GM12875 (cell line): ENCODE measurements at regions not wholly inside any gene's neighbourhood (a gene's known extent, or its start where the extent isn't known, plus 50 kb on each side); places are given as distances from the start of the nearest gene placed in this dataset.

ENCODE experiments used
- H3K4me3 ChIP-seq: one replicate; pipeline ENCODE4 v1.5.1; 2011; ENCODE audit warnings: low read depth, low read length, control low read depth
- TF ChIP-seq, protein P1 (sequence below): IDR thresholded peaks from 2 replicates; pipeline ENCODE4 v1.5.1; 2011; ENCODE audit warnings: low read depth, mild to moderate bottlenecking, control low read depth, inconsistent platforms, low read length, moderate library complexity, borderline replicate concordance; ENCODE audit not compliant: insufficient read depth

DNA sequence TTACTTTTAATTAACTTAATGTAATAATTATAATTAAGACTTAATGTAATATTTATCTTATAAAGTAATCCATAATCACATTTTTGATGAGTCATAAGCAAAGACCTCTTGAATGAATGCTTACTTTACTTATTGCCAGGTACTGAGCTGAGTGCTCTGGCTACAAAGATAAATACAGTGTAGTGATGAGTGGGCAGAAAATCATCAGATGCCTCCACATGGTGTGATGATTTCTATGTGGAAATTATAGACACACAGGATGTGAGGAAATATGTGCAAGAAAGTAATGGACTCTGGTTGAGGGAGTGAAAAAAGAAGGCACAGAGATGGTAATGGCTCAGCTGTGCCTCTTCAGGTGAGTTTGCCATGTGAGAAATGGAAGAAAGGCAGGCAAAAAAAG, 422.6 kb upstream of the CD180 start:
- TF ChIP-seq, protein P1, sequence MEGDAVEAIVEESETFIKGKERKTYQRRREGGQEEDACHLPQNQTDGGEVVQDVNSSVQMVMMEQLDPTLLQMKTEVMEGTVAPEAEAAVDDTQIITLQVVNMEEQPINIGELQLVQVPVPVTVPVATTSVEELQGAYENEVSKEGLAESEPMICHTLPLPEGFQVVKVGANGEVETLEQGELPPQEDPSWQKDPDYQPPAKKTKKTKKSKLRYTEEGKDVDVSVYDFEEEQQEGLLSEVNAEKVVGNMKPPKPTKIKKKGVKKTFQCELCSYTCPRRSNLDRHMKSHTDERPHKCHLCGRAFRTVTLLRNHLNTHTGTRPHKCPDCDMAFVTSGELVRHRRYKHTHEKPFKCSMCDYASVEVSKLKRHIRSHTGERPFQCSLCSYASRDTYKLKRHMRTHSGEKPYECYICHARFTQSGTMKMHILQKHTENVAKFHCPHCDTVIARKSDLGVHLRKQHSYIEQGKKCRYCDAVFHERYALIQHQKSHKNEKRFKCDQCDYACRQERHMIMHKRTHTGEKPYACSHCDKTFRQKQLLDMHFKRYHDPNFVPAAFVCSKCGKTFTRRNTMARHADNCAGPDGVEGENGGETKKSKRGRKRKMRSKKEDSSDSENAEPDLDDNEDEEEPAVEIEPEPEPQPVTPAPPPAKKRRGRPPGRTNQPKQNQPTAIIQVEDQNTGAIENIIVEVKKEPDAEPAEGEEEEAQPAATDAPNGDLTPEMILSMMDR, result no peak
- no peak overlapping the region for H3K4me3 ChIP-seq

DNA sequence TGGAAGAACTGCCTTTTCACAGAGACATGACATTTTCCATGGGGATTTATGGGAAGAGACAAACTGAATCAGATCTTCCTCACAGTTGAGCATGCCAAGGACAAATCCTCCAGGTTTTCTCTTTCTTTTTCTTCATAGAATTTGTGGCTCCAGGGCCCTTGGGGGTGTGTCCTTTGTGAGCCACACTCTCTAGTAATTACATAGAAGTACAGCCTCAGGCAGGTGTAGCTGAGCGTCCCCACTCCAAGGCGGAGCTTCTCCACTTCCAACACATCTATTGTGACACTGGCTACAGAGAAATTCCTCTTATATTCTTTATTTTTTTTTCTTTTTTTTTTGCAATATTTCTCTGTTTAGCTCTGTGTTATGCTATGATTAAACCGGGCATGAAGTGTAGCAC, 420.5 kb upstream of the CD180 start:
- TF ChIP-seq, protein P1, result no peak
- H3K4me3 ChIP-seq, result no peak overlapping the region

DNA sequence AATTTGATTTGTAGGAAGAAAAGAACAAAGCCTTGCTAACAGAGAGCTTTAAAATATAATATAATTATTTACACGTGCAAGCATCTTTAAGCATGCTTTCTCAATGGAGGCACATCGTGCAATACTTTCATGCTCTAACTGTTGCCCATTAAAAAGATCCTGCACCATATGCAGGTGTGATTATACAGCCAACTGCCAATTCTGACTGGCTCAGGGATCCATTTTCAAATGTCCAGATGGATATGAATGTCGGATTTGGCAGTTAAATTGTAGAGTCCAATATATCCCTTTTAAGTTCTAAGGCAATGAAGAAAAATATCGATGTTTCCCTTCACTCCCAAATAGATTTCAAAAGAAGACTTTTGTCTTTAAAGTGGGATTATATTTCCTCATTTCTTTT, 416.4 kb upstream of the CD180 start:
- TF ChIP-seq, protein P1, result no peak

DNA sequence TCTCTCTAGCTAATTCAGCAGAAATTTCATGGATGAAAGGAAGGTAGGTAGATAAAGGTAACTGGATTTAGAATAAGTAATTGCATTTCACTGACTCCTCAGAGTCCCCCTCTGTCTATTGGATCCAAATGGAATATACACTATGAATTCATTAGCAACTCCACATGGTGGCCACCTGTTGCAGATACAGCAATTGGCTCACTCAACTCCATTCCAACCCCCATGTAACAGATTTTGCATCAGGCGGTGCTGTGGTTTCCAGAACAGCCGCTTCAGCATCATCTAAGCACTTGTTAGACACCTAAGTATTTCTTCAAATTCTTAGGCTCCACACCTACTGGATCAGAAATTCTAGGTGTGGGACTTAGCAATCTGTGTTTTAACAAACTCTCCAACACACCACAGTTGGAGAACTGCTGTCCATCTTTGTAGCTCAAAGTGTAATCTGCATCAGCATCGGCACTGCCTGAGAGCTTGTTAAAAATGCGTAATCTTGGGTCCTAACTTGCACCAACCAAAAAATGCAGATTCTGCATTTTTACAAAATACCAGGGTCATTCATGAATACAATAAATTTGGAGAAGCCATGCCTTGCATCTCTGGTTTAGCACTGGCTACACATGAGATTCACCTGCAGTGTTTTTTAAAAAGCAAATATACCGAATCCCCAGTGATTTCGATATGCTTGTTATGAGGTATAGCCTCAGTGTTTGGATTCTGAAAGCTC, 413.8 kb upstream of the CD180 start:
- TF ChIP-seq, protein P1, result no peak
- H3K4me3 ChIP-seq, result no peak overlapping the region

More for the DNA sequence above, 416.4 kb upstream of the CD180 start:
- H3K4me3 ChIP-seq, result no peak overlapping the region

DNA sequence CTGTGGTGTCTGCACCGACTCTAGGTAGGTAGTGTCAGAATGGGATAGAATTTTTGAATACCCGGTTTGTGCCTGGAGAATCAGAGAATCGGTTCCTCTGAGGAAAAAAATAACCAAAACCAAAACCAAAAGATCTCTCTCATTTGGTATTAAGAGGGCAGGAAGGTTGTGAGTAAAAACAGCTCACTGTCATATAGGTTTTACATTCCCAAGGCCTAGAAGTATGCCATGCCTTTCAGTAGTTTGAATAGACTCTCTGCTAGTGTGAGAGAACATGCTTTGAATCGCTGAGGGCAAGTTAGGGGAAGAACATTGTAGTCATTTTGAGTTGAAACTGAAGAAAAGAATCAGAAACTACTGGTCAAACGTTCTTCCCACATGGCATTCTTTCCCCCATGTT, 411.4 kb upstream of the CD180 start:
- TF ChIP-seq, protein P1, result no peak
- H3K4me3 ChIP-seq, result no peak overlapping the region

DNA sequence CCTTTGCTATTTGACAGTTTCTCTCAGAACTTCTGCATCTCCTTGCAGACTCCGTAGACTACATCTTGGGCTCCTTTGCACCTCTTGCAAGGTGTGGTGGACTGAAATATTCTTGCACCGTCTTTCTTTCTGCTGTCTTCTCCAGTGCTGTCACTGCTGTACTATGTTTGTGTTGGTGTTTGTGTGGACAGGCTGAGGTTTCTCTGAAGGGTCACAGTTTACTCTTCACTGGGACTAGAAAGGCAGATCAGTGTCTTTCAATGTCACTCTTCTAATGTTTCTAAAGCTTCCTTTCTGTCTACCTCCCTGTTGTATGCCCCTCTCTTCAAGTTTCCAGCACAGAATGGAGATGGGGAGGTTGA, 410.0 kb upstream of the CD180 start:
- no peak overlapping the region for H3K4me3 ChIP-seq
- TF ChIP-seq, protein P1, result no peak
